AG04449 (cell line): ENCODE measurements at regions not wholly inside any gene's neighbourhood (a gene's known extent, or its start where the extent isn't known, plus 50 kb on each side); places are given as distances from the start of the nearest gene placed in this dataset.
A peak's percentile ranks its signal among the peaks of the same experiment; 100 is the strongest.

ENCODE experiments used
- CTCF ChIA-PET: fragments of 350-600 bp; formaldehyde crosslinking; extraction: SDS; loops from one replicate; lab custom pipeline; 2021; ENCODE audit warnings: antibody characterized with exemption; lab: Yijun Ruan, JAX
- POLR2A ChIA-PET: fragments of 400-600, 350-600 bp; formaldehyde crosslinking; extraction: SDS; loops from one replicate; lab custom pipeline; 2020; ENCODE audit warnings: antibody characterized with exemption, inconsistent platforms; lab: Yijun Ruan, JAX
- DNase-seq: peaks from one replicate; pipeline ENCODE4 v3.0.0-alpha.2; 2010; ENCODE audit warnings: low read depth, low spot score
- H3K4me3 ChIP-seq: 2 replicates; pipeline ENCODE4 v1.5.1; 2011; ENCODE audit warnings: low read depth, mild to moderate bottlenecking, control low read depth, low read length
- TF ChIP-seq, protein P1 (sequence below): IDR thresholded peaks from one replicate; pipeline ENCODE4 v1.5.1; 2011; ENCODE audit warnings: mild to moderate bottlenecking, moderate library complexity, low read length, control low read depth, inconsistent platforms; ENCODE audit not compliant: insufficient read depth; ENCODE audit errors: missing control alignments

DNA sequence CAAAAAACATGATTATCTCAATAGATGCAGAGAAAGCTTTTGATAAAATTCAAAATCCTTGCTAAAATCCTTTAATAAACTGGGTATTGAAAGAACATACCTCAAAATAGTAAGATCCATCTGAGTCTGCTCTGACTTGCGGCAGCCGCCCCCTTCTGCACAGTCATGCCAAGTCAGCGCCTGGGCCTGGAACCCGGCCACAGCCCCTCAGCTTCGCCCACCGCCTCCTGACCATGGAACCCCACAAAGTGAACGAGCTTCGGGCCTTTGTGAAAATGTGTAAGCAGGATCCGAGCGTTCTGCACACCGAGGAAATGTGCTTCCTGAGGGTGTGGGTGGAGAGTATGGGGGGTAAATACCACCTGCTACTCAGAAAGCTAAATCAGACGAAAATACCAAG, 270.9 kb upstream of the TFPI start:
- ChIA-PET POLR2A (no interaction called here), CTCF (no interaction called here)
- H3K4me3 ChIP-seq = no peak overlapping the region
- TF ChIP-seq, protein P1, sequence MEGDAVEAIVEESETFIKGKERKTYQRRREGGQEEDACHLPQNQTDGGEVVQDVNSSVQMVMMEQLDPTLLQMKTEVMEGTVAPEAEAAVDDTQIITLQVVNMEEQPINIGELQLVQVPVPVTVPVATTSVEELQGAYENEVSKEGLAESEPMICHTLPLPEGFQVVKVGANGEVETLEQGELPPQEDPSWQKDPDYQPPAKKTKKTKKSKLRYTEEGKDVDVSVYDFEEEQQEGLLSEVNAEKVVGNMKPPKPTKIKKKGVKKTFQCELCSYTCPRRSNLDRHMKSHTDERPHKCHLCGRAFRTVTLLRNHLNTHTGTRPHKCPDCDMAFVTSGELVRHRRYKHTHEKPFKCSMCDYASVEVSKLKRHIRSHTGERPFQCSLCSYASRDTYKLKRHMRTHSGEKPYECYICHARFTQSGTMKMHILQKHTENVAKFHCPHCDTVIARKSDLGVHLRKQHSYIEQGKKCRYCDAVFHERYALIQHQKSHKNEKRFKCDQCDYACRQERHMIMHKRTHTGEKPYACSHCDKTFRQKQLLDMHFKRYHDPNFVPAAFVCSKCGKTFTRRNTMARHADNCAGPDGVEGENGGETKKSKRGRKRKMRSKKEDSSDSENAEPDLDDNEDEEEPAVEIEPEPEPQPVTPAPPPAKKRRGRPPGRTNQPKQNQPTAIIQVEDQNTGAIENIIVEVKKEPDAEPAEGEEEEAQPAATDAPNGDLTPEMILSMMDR = no peak
- no peak for DNase-seq

DNA sequence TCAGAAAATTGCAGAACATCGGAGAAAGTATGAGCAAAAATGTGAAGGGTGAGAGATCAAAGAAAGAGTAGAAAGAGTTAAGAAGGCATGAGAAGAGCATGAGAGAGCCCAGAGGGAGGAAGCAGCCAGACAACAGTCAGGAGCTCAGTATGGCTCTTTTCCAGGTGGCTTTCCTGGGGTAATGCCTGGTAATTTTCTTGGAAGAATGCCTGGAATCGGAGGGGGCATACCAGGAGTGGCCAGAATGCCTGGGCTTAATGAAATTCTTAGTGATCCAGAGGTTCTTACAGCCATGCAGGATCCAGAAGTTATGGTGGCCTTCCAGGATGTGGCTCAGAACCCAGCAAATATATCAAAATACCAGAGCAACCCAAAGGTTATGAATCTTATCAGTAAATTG, 271.8 kb upstream of the TFPI start:
- CTCF ChIA-PET = no interaction called here
- POLR2A ChIA-PET = no interaction called here
- DNase-seq = no peak
- no peak overlapping the region for H3K4me3 ChIP-seq
- TF ChIP-seq, protein P1 = no peak

DNA sequence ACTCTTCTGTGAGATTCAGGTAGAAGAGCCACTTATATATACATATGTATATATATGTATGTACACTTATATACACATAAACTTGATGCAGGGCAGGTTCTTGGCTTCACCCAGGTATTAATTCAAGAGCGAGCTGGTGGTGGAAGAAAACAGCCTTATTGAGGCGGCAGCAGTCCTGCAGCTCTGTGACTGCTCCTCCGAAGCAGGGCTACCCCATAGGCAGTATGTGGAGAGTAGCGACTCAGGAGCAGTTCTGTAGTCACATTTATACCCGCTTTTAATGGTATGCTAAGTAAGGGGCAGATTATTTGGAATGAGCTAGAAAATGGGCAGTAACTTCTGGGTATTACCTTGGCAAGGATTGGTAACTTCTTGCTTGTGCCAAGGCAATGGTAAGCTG, 280.6 kb upstream of the TFPI start:
- H3K4me3 ChIP-seq = no peak overlapping the region
- TF ChIP-seq, protein P1 = no peak
- POLR2A ChIA-PET = no interaction called here
- CTCF ChIA-PET = interaction anchor here (1.2 kb wide), 1 partner anchor 677 kb away, joined by 4 read pairs; no protein-coding TSS in a partner anchor
- no peak for DNase-seq

DNA sequence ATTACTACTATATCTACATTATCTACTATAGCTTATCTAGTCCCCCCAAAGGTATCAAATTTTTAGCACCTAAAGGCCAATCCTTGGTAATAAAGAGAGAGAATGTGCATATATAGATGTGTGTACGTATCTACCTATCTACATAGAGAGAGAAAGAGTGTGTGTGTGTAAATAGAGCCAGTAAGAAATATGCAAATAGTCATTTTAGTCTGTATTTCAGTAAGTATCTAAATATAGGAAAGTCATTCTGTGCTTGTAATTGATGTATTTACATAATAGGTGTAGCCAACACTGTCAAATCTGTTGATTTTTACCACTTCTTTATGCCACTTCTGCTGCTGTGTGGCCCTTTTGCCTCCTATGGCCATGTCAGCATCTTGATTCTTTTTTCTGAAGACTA, 284.5 kb upstream of the TFPI start:
- TF ChIP-seq, protein P1 = no peak
- no peak for DNase-seq
- POLR2A ChIA-PET = no interaction called here
- CTCF ChIA-PET = interaction anchor here (1.2 kb wide), 1 partner anchor 339 kb away, joined by 11 read pairs; no protein-coding TSS in a partner anchor
- no peak overlapping the region for H3K4me3 ChIP-seq

DNA sequence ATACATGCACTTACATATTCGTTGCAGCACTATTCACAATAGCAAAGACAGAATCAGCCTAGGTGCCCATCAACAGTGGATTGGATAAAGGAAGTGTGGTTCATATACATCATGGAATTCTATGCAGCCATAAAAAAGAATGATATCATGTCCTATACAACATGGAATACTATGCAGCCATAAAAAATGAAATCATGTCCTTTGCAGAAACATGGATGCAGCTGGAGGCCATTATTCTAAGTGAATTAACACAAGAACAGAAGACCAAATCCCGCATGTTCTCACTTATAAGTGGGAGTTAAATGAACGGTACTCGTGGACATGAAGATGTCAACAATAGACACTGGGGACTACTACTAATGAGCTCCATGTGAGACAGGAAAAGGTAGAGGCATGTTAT, 288.1 kb upstream of the TFPI start:
- no peak overlapping the region for H3K4me3 ChIP-seq
- ChIA-PET CTCF (interaction anchor here (0.9 to 7.1 kb wide), 11 partner anchors 10 to 976 kb away, joined by 3 to 147 read pairs (median 4); no protein-coding TSS in a partner anchor), POLR2A (no interaction called here)
- no peak for DNase-seq
- TF ChIP-seq, protein P1 = no peak

DNA sequence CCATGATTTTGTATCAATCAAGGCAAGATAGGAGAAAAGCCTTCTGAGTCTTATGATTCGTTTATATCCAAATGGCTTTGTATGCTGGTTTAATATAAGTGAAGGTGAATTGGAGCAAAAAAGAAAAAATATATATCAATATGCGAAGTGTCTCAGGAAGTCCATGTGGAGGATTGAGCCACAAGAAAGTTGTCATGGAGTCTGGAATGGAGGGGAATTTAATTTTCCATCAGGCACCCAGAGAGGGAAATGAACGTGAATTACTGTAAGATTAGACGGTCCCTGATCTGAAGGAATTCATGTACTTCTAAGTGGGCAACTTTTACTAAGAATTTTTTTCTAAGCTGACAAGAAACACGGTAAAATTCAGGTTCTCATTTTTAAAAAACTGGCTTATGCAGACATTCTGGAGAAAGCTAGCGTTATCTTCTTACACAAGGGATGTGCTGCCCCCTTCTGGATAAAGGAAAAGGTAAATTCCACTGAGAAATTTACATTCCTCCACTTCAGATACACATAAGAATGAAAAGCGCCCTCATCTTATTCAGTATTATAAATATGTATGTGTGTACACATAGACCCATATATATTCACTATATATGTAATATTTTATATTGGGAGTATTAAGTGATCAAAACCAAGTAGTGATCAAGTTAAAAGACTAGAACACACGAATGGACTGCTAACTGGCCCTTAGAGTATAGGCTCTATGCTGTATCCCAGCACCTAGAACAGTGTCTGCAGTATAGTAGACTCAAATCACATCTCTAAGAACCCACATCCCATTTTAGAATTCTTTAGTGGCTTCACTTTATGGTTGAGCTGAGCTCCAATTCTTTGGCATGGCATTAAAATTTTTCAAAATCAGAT, 289.0 kb upstream of the TFPI start:
- CTCF ChIA-PET = interaction anchor here (0.9 to 7.1 kb wide), 19 partner anchors 9 to 977 kb away, joined by 3 to 147 read pairs (median 4); no protein-coding TSS in a partner anchor
- peak; percentile 52 for DNase-seq
- TF ChIP-seq, protein P1 = peak; percentile 35
- POLR2A ChIA-PET = no interaction called here
- H3K4me3 ChIP-seq = no peak overlapping the region
